ENCODE measurements at regions not wholly inside any gene's neighbourhood (a gene's known extent, or its start where the extent isn't known, plus 50 kb on each side); places are given as distances from the start of the nearest gene placed in this dataset.
"Not testable (repeated sequence)": the region's sequence is repeated elsewhere in the genome, so short reads cannot be mapped to it uniquely, and the experiment has no call there.

DNA sequence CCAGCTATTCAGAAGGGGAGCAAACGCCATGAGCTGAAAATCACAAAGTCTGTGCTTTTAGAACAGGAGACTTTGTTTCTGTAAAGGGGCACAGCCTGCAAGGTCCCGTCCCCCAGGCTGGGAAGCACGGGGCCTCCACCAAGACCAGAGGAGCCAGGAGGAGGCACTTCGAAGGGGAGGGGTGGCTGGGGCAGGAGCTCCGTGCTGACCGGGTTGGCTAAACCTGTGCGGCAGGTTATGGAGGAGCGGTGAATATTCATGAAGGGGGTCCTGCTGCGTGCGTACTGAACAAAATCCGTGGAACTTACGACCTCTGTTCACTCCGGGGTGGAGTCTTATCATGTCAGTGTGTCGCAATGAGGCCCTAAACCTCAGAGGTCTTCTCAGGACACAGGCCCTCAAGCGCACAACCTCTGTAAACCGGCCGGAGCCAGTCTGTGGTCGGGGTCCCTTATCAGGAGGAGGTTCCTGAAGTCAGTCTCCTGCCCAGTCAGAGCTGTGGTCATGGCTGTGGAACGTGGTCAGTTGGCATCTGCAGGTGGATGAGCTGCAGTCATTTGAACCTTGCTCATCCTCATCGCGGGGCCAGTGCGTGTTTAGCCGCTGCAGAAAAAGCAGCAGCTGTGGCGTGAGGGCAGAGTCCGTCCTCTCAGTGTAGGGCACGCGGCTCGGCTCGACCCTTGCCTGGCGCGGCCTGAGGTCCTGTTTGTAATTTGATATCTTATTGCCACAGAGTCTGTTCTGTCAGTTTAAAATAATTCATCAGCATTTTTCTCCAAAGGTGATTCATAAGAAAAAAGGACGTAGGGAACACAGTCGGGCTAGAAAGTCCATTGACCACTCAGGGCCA lies 5507.7 kb upstream of the TPTE start:
- H3K4me3 ChIP-seq (ENCODE audit: low read length); H3K9ac ChIP-seq (ENCODE audit: low read length); H3K27me3 ChIP-seq (ENCODE audit: control insufficient read depth, insufficient read depth, low read length); H3K27ac ChIP-seq (ENCODE audit: low read length); H3K9me3 ChIP-seq (ENCODE audit: control insufficient read depth, low read depth, low read length); H3K4me1 ChIP-seq (ENCODE audit: control insufficient read depth, low read depth, low read length); H3K36me3 ChIP-seq (ENCODE audit: control insufficient read depth, low read depth, low read length): not testable (repeated sequence)

- H3K4me1 ChIP-seq (ENCODE audit: control insufficient read depth, low read depth, low read length); H3K9ac ChIP-seq (ENCODE audit: low read length); H3K36me3 ChIP-seq (ENCODE audit: control insufficient read depth, low read depth, low read length); H3K27ac ChIP-seq (ENCODE audit: low read length); H3K4me3 ChIP-seq (ENCODE audit: low read length); H3K27me3 ChIP-seq (ENCODE audit: control insufficient read depth, insufficient read depth, low read length); H3K9me3 ChIP-seq (ENCODE audit: control insufficient read depth, low read depth, low read length): not testable (repeated sequence)
Observed at GRCh38 chr21:5015187-5015586, 5506.2 kb upstream of the TPTE start.

GRCh38 chr21:5019120-5019519 lies 5502.3 kb upstream of the TPTE start:
- H3K9ac ChIP-seq (ENCODE audit: low read length); H3K4me1 ChIP-seq (ENCODE audit: control insufficient read depth, low read depth, low read length): not testable (repeated sequence)

GRCh38 chr21:5021815-5022214 lies 5499.6 kb upstream of the TPTE start:
- H3K9me3 ChIP-seq (ENCODE audit: control insufficient read depth, low read depth, low read length); H3K4me1 ChIP-seq (ENCODE audit: control insufficient read depth, low read depth, low read length); H3K9ac ChIP-seq (ENCODE audit: low read length); H3K27me3 ChIP-seq (ENCODE audit: control insufficient read depth, insufficient read depth, low read length); H3K4me3 ChIP-seq (ENCODE audit: low read length); H3K36me3 ChIP-seq (ENCODE audit: control insufficient read depth, low read depth, low read length); H3K27ac ChIP-seq (ENCODE audit: low read length): not testable (repeated sequence)

More at GRCh38 chr21:5019120-5019519, 5502.3 kb upstream of the TPTE start:
- H3K36me3 ChIP-seq (ENCODE audit: control insufficient read depth, low read depth, low read length); H3K27me3 ChIP-seq (ENCODE audit: control insufficient read depth, insufficient read depth, low read length); H3K27ac ChIP-seq (ENCODE audit: low read length); H3K9me3 ChIP-seq (ENCODE audit: control insufficient read depth, low read depth, low read length); H3K4me3 ChIP-seq (ENCODE audit: low read length): not testable (repeated sequence)

GRCh38 chr21:5022254-5022653 lies 5499.1 kb upstream of the TPTE start:
- H3K4me1 ChIP-seq (ENCODE audit: control insufficient read depth, low read depth, low read length); H3K9me3 ChIP-seq (ENCODE audit: control insufficient read depth, low read depth, low read length); H3K36me3 ChIP-seq (ENCODE audit: control insufficient read depth, low read depth, low read length); H3K27me3 ChIP-seq (ENCODE audit: control insufficient read depth, insufficient read depth, low read length); H3K4me3 ChIP-seq (ENCODE audit: low read length); H3K27ac ChIP-seq (ENCODE audit: low read length); H3K9ac ChIP-seq (ENCODE audit: low read length): not testable (repeated sequence)

- not testable (repeated sequence) for H3K4me1 ChIP-seq (ENCODE audit: control insufficient read depth, low read depth, low read length); H3K27me3 ChIP-seq (ENCODE audit: control insufficient read depth, insufficient read depth, low read length); H3K4me3 ChIP-seq (ENCODE audit: low read length)
Observed at GRCh38 chr21:5022748-5023147, 5498.6 kb upstream of the TPTE start.

DNA sequence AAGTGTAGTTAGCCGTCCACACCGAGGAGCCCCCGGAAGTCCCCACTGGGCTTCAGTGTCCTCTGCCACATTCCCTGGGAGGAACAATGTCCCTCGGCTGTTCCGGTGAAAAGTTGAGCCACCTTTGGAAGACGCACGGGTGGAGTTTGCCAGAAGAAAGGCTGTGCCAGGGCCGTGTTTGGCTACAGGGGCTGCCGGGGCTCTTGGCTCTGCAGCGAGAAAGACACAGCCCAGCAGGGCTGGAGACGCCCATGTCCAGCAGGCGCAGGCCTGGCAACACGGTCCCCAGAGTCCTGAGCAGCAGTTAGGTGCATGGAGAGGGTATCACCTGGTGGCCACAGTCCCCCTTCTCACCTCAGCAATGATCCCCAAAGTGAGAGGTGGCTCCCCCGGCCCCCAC lies 5486.2 kb upstream of the TPTE start:
- H3K27ac ChIP-seq (ENCODE audit: low read length); H3K9ac ChIP-seq (ENCODE audit: low read length); H3K9me3 ChIP-seq (ENCODE audit: control insufficient read depth, low read depth, low read length); H3K27me3 ChIP-seq (ENCODE audit: control insufficient read depth, insufficient read depth, low read length); H3K4me3 ChIP-seq (ENCODE audit: low read length); H3K36me3 ChIP-seq (ENCODE audit: control insufficient read depth, low read depth, low read length); H3K4me1 ChIP-seq (ENCODE audit: control insufficient read depth, low read depth, low read length): not testable (repeated sequence)

More at GRCh38 chr21:5022748-5023147, 5498.6 kb upstream of the TPTE start:
- H3K36me3 ChIP-seq (ENCODE audit: control insufficient read depth, low read depth, low read length); H3K9me3 ChIP-seq (ENCODE audit: control insufficient read depth, low read depth, low read length); H3K27ac ChIP-seq (ENCODE audit: low read length); H3K9ac ChIP-seq (ENCODE audit: low read length): not testable (repeated sequence)

DNA sequence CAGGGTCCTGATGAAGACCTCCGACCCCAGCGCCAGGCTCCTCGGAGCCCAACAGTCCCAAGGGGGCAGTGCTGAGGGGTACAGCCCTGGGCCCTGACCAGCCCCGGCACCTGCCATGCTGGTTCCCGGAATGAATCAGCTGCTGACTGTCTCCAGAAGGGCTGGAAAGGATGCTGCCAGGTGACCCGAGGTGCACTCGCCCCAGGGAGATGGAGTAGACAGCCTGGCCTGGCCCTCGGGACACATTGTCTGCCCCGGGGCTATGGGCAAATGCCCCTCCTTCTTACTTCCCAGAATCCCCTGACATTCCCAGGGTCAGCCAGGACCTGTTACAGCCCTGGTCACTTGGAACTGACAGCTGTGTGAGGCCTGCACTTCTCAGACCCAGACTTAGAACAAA lies 5485.8 kb upstream of the TPTE start:
- not testable (repeated sequence) for H3K4me3 ChIP-seq (ENCODE audit: low read length)

DNA sequence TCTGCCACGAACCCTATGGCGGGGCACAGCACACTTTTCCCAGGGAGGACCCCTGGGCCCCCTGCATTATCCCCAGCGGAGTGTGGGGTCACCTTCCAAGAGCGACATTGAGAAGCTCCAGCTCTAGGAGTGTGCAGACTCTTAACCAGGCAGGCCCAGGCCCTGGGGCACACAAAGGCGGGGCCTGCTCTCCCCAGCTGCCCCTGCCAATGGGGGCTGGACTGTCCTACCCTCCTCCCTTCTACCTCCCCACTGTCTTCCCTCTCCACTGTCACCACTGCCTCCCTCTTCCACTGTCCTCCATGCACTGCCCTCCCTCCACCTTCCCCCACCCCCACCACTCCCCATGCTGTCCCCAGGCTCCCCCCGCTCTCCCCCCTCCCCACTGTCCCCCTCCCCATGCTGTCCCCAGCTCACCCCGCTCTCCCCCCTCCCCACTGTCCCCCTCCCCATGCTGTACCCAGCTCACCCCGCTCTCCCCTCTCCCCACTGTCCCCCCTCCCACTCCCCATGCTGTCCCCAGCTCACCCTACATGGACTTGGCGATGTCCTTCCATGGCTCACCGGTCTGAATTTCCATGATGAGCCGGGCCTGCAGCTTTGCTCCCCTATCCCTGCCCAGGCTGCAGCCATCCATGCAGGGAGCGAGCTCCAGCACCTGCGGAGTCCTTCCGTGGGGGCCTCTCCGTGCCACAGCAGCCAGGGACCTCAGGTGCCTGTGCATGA lies 5483.6 kb upstream of the TPTE start:
- H3K9me3 ChIP-seq (ENCODE audit: control insufficient read depth, low read depth, low read length); H3K4me3 ChIP-seq (ENCODE audit: low read length); H3K9ac ChIP-seq (ENCODE audit: low read length); H3K4me1 ChIP-seq (ENCODE audit: control insufficient read depth, low read depth, low read length); H3K27me3 ChIP-seq (ENCODE audit: control insufficient read depth, insufficient read depth, low read length); H3K27ac ChIP-seq (ENCODE audit: low read length); H3K36me3 ChIP-seq (ENCODE audit: control insufficient read depth, low read depth, low read length): not testable (repeated sequence)

More for the DNA sequence above, 5485.8 kb upstream of the TPTE start:
- H3K9ac ChIP-seq (ENCODE audit: low read length); H3K9me3 ChIP-seq (ENCODE audit: control insufficient read depth, low read depth, low read length); H3K4me1 ChIP-seq (ENCODE audit: control insufficient read depth, low read depth, low read length); H3K36me3 ChIP-seq (ENCODE audit: control insufficient read depth, low read depth, low read length); H3K27ac ChIP-seq (ENCODE audit: low read length); H3K27me3 ChIP-seq (ENCODE audit: control insufficient read depth, insufficient read depth, low read length): not testable (repeated sequence)

DNA sequence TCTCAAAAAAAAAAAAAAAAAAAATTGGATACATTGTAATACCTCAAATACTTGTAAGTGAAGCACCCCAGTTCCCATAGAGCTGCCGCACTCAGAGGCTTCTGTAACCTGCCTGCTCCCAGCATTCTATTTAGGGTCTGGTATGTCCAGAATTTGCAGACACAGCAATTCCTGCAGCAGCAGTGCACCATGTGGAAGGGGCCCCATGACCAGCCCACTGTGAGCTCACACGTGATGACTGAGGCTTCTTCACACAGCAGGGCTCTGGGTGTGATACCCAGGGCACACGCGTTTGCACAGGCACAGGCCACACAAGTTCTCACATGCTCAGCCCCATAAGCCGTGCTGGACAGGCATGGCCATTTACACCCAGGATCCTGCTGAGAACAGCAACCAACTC lies 5481.5 kb upstream of the TPTE start:
- H3K27me3 ChIP-seq (ENCODE audit: control insufficient read depth, insufficient read depth, low read length); H3K9me3 ChIP-seq (ENCODE audit: control insufficient read depth, low read depth, low read length); H3K36me3 ChIP-seq (ENCODE audit: control insufficient read depth, low read depth, low read length); H3K4me3 ChIP-seq (ENCODE audit: low read length); H3K4me1 ChIP-seq (ENCODE audit: control insufficient read depth, low read depth, low read length); H3K27ac ChIP-seq (ENCODE audit: low read length); H3K9ac ChIP-seq (ENCODE audit: low read length): not testable (repeated sequence)

DNA sequence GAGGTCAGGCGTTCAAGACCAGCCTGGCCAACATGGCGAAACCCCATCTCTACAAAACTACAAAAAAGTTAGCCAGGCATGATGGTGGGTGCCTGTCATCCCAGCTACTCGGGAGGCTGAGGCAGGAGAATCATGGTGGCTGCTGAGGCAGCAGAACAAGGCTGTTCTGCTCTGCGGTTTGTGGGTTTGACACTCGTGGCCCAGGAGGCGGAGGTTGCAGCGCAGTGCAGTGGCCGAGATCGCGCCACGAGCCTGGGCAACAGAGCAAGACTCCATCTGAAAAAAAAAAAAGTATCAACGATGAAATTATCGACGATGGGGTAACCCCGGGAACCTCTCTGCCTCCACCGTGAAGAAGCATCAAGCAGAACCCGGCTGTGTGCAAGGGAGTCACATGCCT lies 5478.8 kb upstream of the TPTE start:
- H3K9me3 ChIP-seq (ENCODE audit: control insufficient read depth, low read depth, low read length); H3K9ac ChIP-seq (ENCODE audit: low read length); H3K27me3 ChIP-seq (ENCODE audit: control insufficient read depth, insufficient read depth, low read length); H3K4me3 ChIP-seq (ENCODE audit: low read length); H3K27ac ChIP-seq (ENCODE audit: low read length); H3K36me3 ChIP-seq (ENCODE audit: control insufficient read depth, low read depth, low read length); H3K4me1 ChIP-seq (ENCODE audit: control insufficient read depth, low read depth, low read length): not testable (repeated sequence)

- not testable (repeated sequence) for H3K4me3 ChIP-seq (ENCODE audit: low read length); H3K4me1 ChIP-seq (ENCODE audit: control insufficient read depth, low read depth, low read length); H3K9ac ChIP-seq (ENCODE audit: low read length); H3K9me3 ChIP-seq (ENCODE audit: control insufficient read depth, low read depth, low read length); H3K27ac ChIP-seq (ENCODE audit: low read length); H3K36me3 ChIP-seq (ENCODE audit: control insufficient read depth, low read depth, low read length); H3K27me3 ChIP-seq (ENCODE audit: control insufficient read depth, insufficient read depth, low read length)
Observed at GRCh38 chr21:5044812-5045211, 5476.6 kb upstream of the TPTE start.

Measured in iPS-18a (cell line).